Caco-2 (cell line): ENCODE measurements at regions not wholly inside any gene's neighbourhood (a gene's known extent, or its start where the extent isn't known, plus 50 kb on each side); places are given as distances from the start of the nearest gene placed in this dataset.

Source experiments
- BruUV-seq: library from RNA; stranded (reverse); fragments of 400-500 nt; replicated peaks from 2 replicates; lab custom pipeline; 2021; lab: Mats Ljungman, UMichigan
- CTCF ChIA-PET: fragments of 300-600 bp; sonication (Branson Sonifier 250); formaldehyde crosslinking; loops from one replicate; lab custom pipeline; 2022; ENCODE audit warnings: antibody characterized with exemption; lab: Charles Lee
- POLR2A ChIA-PET: fragments of 300-600 bp; sonication (Branson Sonifier 250); formaldehyde crosslinking; loops from one replicate; lab custom pipeline; 2022; ENCODE audit warnings: antibody characterized with exemption; lab: Charles Lee
- DNase-seq, 2 experiments: peaks; one replicate each; pipeline versions ENCODE4 v3.0.0 to v3.0.0-alpha.2; 2020 to 2022
- H3K27me3 ChIP-seq: replicated peaks from 2 replicates; pipeline ENCODE4 v1.6.0; 2011; ENCODE audit warnings: low read length; ENCODE audit not compliant: control insufficient read depth, insufficient read depth
- H3K36me3 ChIP-seq: 2 replicates; pipeline ENCODE4 v1.5.1; 2011; ENCODE audit warnings: low read length; ENCODE audit not compliant: control insufficient read depth, insufficient read depth
- H3K4me1 ChIP-seq: fragments of 250-450 bp; sonication (Bioruptor Pico); 2 replicates; pipeline ENCODE4 v1.5.1; 2020; ENCODE audit warnings: mild to moderate bottlenecking
- H3K4me3 ChIP-seq: 2 replicates; pipeline ENCODE4 v1.5.1; 2011; ENCODE audit warnings: low read depth, mild to moderate bottlenecking, control low read depth, low read length
- H3K9me3 ChIP-seq: fragments of 250-450 bp; sonication (Bioruptor Pico); 2 replicates; pipeline ENCODE4 v1.5.1; 2020; ENCODE audit warnings: mild to moderate bottlenecking, moderate library complexity
- H3K27ac Mint-ChIP-seq: one replicate; pipeline ENCODE4 v1.8.0; 2022; ENCODE audit warnings: mixed read lengths; ENCODE audit not compliant: unreplicated experiment
- H3K27me3 Mint-ChIP-seq: one replicate; pipeline ENCODE4 v1.8.0; 2022; ENCODE audit warnings: mixed read lengths; ENCODE audit not compliant: insufficient read depth, unreplicated experiment
- H3K36me3 Mint-ChIP-seq: one replicate; pipeline ENCODE4 v1.8.0; 2022; ENCODE audit warnings: mild to moderate bottlenecking, mixed read lengths; ENCODE audit not compliant: insufficient read depth, unreplicated experiment
- H3K4me1 Mint-ChIP-seq: one replicate; pipeline ENCODE4 v1.8.0; 2022; ENCODE audit warnings: low read depth, mixed read lengths; ENCODE audit not compliant: unreplicated experiment
- H3K4me3 Mint-ChIP-seq: one replicate; pipeline ENCODE4 v1.8.0; 2022; ENCODE audit warnings: mild to moderate bottlenecking, moderate library complexity, mixed read lengths; ENCODE audit not compliant: unreplicated experiment
- H3K9me3 Mint-ChIP-seq: one replicate; pipeline ENCODE4 v1.8.0; 2022; ENCODE audit warnings: mixed read lengths; ENCODE audit not compliant: unreplicated experiment
- CTCF ChIP-seq, 2 experiments: fragments of 200-600 bp in 1 of 2; IDR thresholded peaks; 1 replicate in 1 of 2; 2 replicates in 1 of 2; pipeline versions ENCODE4 v1.5.1 to v1.8.0; 2011 to 2022; ENCODE audit warnings: antibody characterized with exemption in 1 of 2, control low read depth in 1 of 2, inconsistent platforms in 1 of 2, low read depth in 1 of 2, low read length in 1 of 2, mild to moderate bottlenecking in 1 of 2, moderate library complexity in 1 of 2; ENCODE audit not compliant: insufficient read depth in 1 of 2, severe bottlenecking in 1 of 2, unreplicated experiment in 1 of 2
- intact Hi-C: fragments of 100-400 bp; cut with micrococcal nuclease; formaldehyde crosslinking; loops from one replicate; pipeline ENCODE4 v1.10.0; 2022; ENCODE audit not compliant: unreplicated experiment

GRCh38 chr10:59068581-59069191, 107.8 kb upstream of the PHYHIPL start:
- Mint-ChIP-seq H3K9me3 (peaks cover 27% of the 10 kb centered on the region), H3K4me1 (peaks cover 20% of the 10 kb centered on the region), H3K4me3 (no peak overlapping the region), H3K27ac (no peak overlapping the region), H3K36me3 (no peaks in the 10 kb centered on the region), H3K27me3 (no peaks in the 10 kb centered on the region)
- ChIA-PET CTCF (no interaction called here), POLR2A (no interaction called here)
- H3K4me1 ChIP-seq, result peaks cover 37% of the 10 kb centered on the region
- H3K27me3 ChIP-seq, result no peaks in the 10 kb centered on the region
- peaks cover 1% of the 10 kb centered on the region; the same call in 1 of the 2 replicates for H3K36me3 ChIP-seq
- intact Hi-C loops, result no loop called here
- no peak for TF ChIP-seq CTCF (IDR thresholded peaks at IDR 0.05; ENCODE audit: insufficient read depth in 1 of 2, low read depth in 1 of 2, low read length in 1 of 2, severe bottlenecking in 1 of 2, unreplicated experiment in 1 of 2)
- no peak for DNase-seq
- BruUV-seq, result no TSS peak
- H3K9me3 ChIP-seq, result 0 out of 2 replicates have a peak, but pooled peaks cover 3% of the 10 kb centered on the region
- H3K4me3 ChIP-seq, result no peak overlapping the region

- Mint-ChIP-seq H3K27ac (no peak overlapping the region), H3K4me1 (peaks cover 13% of the 10 kb centered on the region), H3K4me3 (no peak overlapping the region), H3K9me3 (peaks cover 16% of the 10 kb centered on the region), H3K36me3 (no peaks in the 10 kb centered on the region), H3K27me3 (no peaks in the 10 kb centered on the region)
- intact Hi-C loops, result loop anchor here (2.0 to 5.0 kb wide), 2 partner anchors 35 to 120 kb away; no protein-coding TSS in a partner anchor
- no peaks in the 10 kb centered on the region for H3K27me3 ChIP-seq
- H3K4me1 ChIP-seq, result peaks cover 48% of the 10 kb centered on the region
- ChIA-PET CTCF (no interaction called here), POLR2A (no interaction called here)
- BruUV-seq, result no TSS peak
- peaks cover 1% of the 10 kb centered on the region; the same call in 1 of the 2 replicates for H3K36me3 ChIP-seq
- no peaks in the 10 kb centered on the region for H3K9me3 ChIP-seq
- DNase-seq, result no peak
- H3K4me3 ChIP-seq, result no peak overlapping the region
- TF ChIP-seq CTCF (IDR thresholded peaks at IDR 0.05; ENCODE audit: insufficient read depth in 1 of 2, low read depth in 1 of 2, low read length in 1 of 2, severe bottlenecking in 1 of 2, unreplicated experiment in 1 of 2), result no peak
These were observed 104.4 kb upstream of the PHYHIPL start for GRCh38 chr10:59072038-59072437.

GRCh38 chr10:59073456-59074053, 102.9 kb upstream of the PHYHIPL start:
- DNase-seq, result peak; percentile 91 to 94
- no peak overlapping the region for H3K4me3 Mint-ChIP-seq

More at GRCh38 chr10:59073456-59074053, 102.9 kb upstream of the PHYHIPL start:
- POLR2A ChIA-PET, result interaction anchor here (1.0 kb wide), 1 partner anchor 66 kb away, joined by 4 read pairs; no protein-coding TSS in a partner anchor
- no peaks in the 10 kb centered on the region for H3K36me3 Mint-ChIP-seq
- Histone ChIP-seq H3K9me3 (no peaks in the 10 kb centered on the region), H3K4me1 (peaks cover 55% of the 10 kb centered on the region), H3K36me3 (peaks cover 1% of the 10 kb centered on the region; the same call in 1 of the 2 replicates), H3K4me3 (no peak overlapping the region), H3K27me3 (no peaks in the 10 kb centered on the region)
- H3K4me1 Mint-ChIP-seq, result peaks cover 13% of the 10 kb centered on the region
- no peaks in the 10 kb centered on the region for H3K27me3 Mint-ChIP-seq
- BruUV-seq, result no TSS peak
- TF ChIP-seq CTCF (IDR thresholded peaks at IDR 0.05; ENCODE audit: insufficient read depth in 1 of 2, low read depth in 1 of 2, low read length in 1 of 2, severe bottlenecking in 1 of 2, unreplicated experiment in 1 of 2), result no peak
- intact Hi-C loops, result loop anchor here (1.0 to 5.0 kb wide), 10 partner anchors 36 to 605 kb away; partner anchors contain the start of gene PHYHIPL
- peaks cover 16% of the 10 kb centered on the region for H3K9me3 Mint-ChIP-seq
- CTCF ChIA-PET, result no interaction called here
- no peak overlapping the region for H3K27ac Mint-ChIP-seq
